ENCODE measurements at regions not wholly inside any gene's neighbourhood (a gene's known extent, or its start where the extent isn't known, plus 50 kb on each side); places are given as distances from the start of the nearest gene placed in this dataset.

DNA sequence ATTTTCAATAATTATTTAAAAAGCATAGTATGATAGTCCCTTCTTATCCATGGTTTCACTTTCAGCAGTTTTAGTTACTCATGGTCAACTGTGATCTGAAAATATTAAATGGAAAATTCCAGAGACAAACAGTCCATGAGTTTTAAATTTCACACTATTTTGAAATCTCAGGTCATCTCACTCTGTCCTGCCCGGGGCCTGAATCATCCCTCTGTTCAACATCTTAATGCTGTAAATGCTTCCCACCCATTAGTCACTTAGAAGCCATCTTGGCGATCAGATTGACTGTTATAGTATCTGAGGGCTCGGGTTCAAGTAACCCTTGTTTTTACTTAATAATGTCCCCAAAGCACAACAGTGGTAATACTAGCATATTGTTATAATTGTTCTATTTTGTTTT is 1509.3 kb downstream of the FAM181B start:
- Mint-ChIP-seq H3K4me1 (ENCODE audit: low read depth) (no peaks in the 10 kb centered on the region), H3K27me3 (no peaks in the 10 kb centered on the region), H3K27ac (no peak overlapping the region), H3K9me3 (ENCODE audit: low read depth) (no peaks in the 10 kb centered on the region), H3K4me3 (ENCODE audit: low read depth) (no peak overlapping the region), H3K36me3 (ENCODE audit: insufficient read depth) (no peaks in the 10 kb centered on the region)
- no peak for DNase-seq (ENCODE audit: low spot score, unreplicated experiment)
- no peak for TF ChIP-seq CTCF (IDR thresholded peaks at IDR 0.05; ENCODE audit: unreplicated experiment)

- no peak for TF ChIP-seq CTCF (IDR thresholded peaks at IDR 0.05; ENCODE audit: unreplicated experiment)
- no peak for DNase-seq (ENCODE audit: low spot score, unreplicated experiment)
- Mint-ChIP-seq H3K27ac (no peak overlapping the region), H3K27me3 (no peaks in the 10 kb centered on the region), H3K4me1 (ENCODE audit: low read depth) (peaks cover 4% of the 10 kb centered on the region), H3K9me3 (ENCODE audit: low read depth) (no peaks in the 10 kb centered on the region), H3K4me3 (ENCODE audit: low read depth) (no peak overlapping the region), H3K36me3 (ENCODE audit: insufficient read depth) (no peaks in the 10 kb centered on the region)
Observed at GRCh38 chr11:81222491-81222890, 1511.2 kb downstream of the FAM181B start.

DNA sequence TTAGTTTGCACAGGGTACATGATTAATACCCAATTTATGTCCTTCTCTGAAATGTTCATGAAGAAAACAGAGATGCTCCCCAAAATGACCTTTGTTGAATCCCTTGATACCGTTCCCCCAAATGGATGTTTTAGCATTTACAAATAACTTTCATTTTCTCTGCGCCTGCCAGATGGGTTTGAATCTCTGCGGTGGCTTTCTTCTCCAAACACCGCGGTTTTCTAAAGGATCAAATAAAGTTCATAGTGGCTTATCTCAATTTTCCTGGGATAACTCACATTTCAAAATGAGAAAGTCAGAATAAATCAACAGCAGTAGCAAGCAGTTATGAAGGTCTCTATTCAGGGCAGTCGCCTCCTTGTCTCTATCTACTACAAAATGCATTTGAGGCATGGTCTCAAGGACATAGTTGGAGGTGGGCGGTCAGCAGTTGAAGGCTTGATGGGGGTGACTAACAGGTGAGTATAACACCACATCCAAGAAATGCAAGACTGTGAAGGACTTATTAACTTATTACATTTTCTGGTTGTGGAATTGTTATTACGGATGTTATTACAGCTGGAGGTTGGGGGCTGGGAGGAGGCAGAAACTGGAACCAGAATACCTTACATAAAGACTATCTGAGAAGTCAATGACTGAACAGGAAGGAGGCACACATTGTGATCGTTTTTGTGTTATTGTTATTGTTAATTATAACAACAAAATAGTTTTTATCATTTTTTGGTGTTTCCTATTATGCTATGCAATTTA is 1513.3 kb downstream of the FAM181B start:
- no peaks in the 10 kb centered on the region for H3K9me3 Mint-ChIP-seq (ENCODE audit: low read depth)
- no peak for DNase-seq (ENCODE audit: low spot score, unreplicated experiment)
- H3K27me3 Mint-ChIP-seq, result no peaks in the 10 kb centered on the region
- TF ChIP-seq CTCF (IDR thresholded peaks at IDR 0.05; ENCODE audit: unreplicated experiment), result no peak
- peaks cover 5% of the 10 kb centered on the region for H3K4me1 Mint-ChIP-seq (ENCODE audit: low read depth)
- H3K36me3 Mint-ChIP-seq (ENCODE audit: insufficient read depth), result no peaks in the 10 kb centered on the region
- H3K4me3 Mint-ChIP-seq (ENCODE audit: low read depth), result no peak overlapping the region
- no peak overlapping the region for H3K27ac Mint-ChIP-seq

- DNase-seq (ENCODE audit: low spot score, unreplicated experiment), result no peak
- Mint-ChIP-seq H3K4me3 (ENCODE audit: low read depth) (no peak overlapping the region), H3K36me3 (ENCODE audit: insufficient read depth) (no peaks in the 10 kb centered on the region), H3K27me3 (no peaks in the 10 kb centered on the region), H3K9me3 (ENCODE audit: low read depth) (peaks cover 4% of the 10 kb centered on the region), H3K27ac (no peak overlapping the region), H3K4me1 (ENCODE audit: low read depth) (peaks cover 5% of the 10 kb centered on the region)
- no peak for TF ChIP-seq CTCF (IDR thresholded peaks at IDR 0.05; ENCODE audit: unreplicated experiment)
Observed at GRCh38 chr11:81219661-81220060, 1514.0 kb downstream of the FAM181B start.

- no peak overlapping the region for H3K27ac Mint-ChIP-seq
- no peak for DNase-seq (ENCODE audit: low spot score, unreplicated experiment)
- no peak overlapping the region for H3K4me3 Mint-ChIP-seq (ENCODE audit: low read depth)
- H3K9me3 Mint-ChIP-seq (ENCODE audit: low read depth), result peaks cover 8% of the 10 kb centered on the region
- TF ChIP-seq CTCF (IDR thresholded peaks at IDR 0.05; ENCODE audit: unreplicated experiment), result no peak
- H3K36me3 Mint-ChIP-seq (ENCODE audit: insufficient read depth), result peaks cover 2% of the 10 kb centered on the region
- no peaks in the 10 kb centered on the region for H3K27me3 Mint-ChIP-seq
- H3K4me1 Mint-ChIP-seq (ENCODE audit: low read depth), result peaks cover 5% of the 10 kb centered on the region
Observed at GRCh38 chr11:81218440-81218839, 1515.2 kb downstream of the FAM181B start.

All from progenitor cell of endocrine pancreas (in vitro differentiated cells).